AG10803 (cell line): ENCODE measurements at regions not wholly inside any gene's neighbourhood (a gene's known extent, or its start where the extent isn't known, plus 50 kb on each side); places are given as distances from the start of the nearest gene placed in this dataset.

Source experiments
- DNase-seq: peaks from one replicate; pipeline ENCODE4 v3.0.0; 2010; ENCODE audit warnings: low read depth
- H3K4me3 ChIP-seq: 2 replicates; pipeline ENCODE4 v1.5.1; 2011; ENCODE audit warnings: mild to moderate bottlenecking, low read length, control low read depth
- CTCF ChIP-seq: conservative IDR thresholded peaks from 2 replicates; pipeline ENCODE4 v1.5.1; 2011; ENCODE audit warnings: mild to moderate bottlenecking, low read length, control low read depth, inconsistent platforms

DNA sequence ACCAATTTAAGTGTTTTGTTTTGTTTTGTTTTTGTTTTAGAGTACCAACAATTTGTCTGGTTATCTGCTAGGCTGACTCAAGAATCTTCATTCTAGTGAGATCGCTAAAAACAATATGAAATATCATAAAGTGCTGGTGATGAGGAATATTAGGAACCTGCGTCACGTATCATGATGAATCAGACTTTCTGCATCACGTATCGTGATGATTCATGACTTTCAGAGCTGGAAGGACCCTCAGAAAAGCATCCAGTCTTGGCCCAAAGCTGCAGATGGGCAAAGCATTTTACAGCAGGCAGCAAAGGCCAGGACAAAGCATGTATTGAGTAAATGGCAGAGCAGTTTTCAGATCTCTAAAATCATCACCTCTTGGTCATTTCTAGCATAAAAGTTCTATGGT lies 278.0 kb upstream of the BOD1L1 start:
- no peak for TF ChIP-seq CTCF
- no peak overlapping the region for H3K4me3 ChIP-seq
- no peak for DNase-seq

- no peak for DNase-seq
- no peak for TF ChIP-seq CTCF
- H3K4me3 ChIP-seq, result no peak overlapping the region
These were observed 279.2 kb upstream of the BOD1L1 start for GRCh38 chr4:13906727-13907126.

- no peak overlapping the region for H3K4me3 ChIP-seq
- peak; percentile 59 for TF ChIP-seq CTCF
- peak; percentile 97 for DNase-seq
These were observed 279.8 kb upstream of the BOD1L1 start for GRCh38 chr4:13907255-13907751.

DNA sequence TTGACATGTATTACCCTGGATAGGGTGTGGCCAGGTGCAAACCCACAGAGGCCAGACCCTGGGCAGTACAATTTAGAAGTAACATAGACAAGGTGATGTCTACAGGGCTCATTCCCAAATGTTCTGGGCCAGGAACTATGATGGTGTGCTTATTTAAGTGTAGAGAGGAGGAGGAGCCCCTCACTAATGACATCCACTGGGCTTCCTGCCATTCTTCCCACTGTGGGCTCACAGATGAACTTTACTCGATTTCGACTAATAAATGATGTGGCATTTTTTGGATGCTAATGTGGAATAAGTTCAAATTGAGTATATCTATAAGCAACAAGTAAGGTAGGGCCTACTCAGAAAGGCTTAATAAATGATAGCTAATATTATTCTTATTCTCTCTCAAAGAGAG lies 280.9 kb upstream of the BOD1L1 start:
- no peak for DNase-seq
- TF ChIP-seq CTCF, result no peak

DNA sequence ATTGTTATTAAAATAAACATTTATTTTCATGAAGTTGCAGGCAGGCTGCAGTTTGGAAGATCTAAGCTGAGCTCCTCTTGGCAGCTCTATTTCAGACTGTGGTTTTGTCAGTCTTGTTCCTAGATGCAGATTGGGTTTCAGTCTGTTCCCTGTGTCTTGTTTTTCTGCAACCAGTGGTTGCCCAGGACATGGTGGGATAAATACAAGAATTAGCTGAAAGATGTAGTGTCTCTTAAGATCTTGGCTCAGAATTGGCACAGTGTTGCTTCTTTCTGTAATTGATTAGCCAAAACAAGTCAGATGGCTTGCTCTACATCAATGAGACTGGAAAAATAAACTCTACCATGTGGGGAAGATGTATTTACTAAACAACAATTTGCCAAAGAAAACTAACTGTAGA lies 283.0 kb upstream of the BOD1L1 start:
- DNase-seq, result no peak
- TF ChIP-seq CTCF, result no peak
- H3K4me3 ChIP-seq, result no peak overlapping the region

More for the DNA sequence above, 280.9 kb upstream of the BOD1L1 start:
- no peak overlapping the region for H3K4me3 ChIP-seq

- no peak for DNase-seq
- no peak for TF ChIP-seq CTCF
- H3K4me3 ChIP-seq, result no peak overlapping the region
These were observed 283.7 kb upstream of the BOD1L1 start for GRCh38 chr4:13911256-13911655.

- TF ChIP-seq CTCF, result no peak
- H3K4me3 ChIP-seq, result no peak overlapping the region
- no peak for DNase-seq
These were observed 285.0 kb upstream of the BOD1L1 start for GRCh38 chr4:13912436-13912925.
